GM12873 (cell line): ENCODE measurements at regions not wholly inside any gene's neighbourhood (a gene's known extent, or its start where the extent isn't known, plus 50 kb on each side); places are given as distances from the start of the nearest gene placed in this dataset.

ENCODE experiments used
- TF ChIP-seq, protein P1 (sequence below): IDR thresholded peaks from 2 replicates; pipeline ENCODE4 v1.5.1; 2012; ENCODE audit warnings: low read depth, mild to moderate bottlenecking, moderate library complexity, low read length, control low read depth; ENCODE audit not compliant: insufficient read depth; ENCODE audit errors: missing control alignments

DNA sequence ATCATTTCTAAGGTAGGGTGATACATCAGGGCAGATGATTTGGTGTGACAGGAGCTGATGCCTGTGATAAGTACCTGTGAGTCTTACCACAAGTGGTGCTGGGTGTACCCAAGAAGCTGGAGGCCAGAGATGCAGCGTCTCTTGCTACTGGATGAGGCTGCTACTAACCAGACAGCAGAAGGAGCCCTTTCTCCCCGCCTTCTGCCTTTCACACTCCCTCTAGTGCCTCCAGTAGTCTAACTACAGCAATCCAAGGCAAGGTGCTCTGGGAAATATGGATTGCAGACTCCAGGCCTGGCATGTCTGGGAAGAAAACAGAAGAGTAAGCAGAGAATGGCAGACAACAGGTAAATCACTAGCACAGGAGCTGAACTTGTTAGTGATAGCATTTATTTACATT, 470.8 kb downstream of the NKX6-1 start:
- TF ChIP-seq, protein P1, sequence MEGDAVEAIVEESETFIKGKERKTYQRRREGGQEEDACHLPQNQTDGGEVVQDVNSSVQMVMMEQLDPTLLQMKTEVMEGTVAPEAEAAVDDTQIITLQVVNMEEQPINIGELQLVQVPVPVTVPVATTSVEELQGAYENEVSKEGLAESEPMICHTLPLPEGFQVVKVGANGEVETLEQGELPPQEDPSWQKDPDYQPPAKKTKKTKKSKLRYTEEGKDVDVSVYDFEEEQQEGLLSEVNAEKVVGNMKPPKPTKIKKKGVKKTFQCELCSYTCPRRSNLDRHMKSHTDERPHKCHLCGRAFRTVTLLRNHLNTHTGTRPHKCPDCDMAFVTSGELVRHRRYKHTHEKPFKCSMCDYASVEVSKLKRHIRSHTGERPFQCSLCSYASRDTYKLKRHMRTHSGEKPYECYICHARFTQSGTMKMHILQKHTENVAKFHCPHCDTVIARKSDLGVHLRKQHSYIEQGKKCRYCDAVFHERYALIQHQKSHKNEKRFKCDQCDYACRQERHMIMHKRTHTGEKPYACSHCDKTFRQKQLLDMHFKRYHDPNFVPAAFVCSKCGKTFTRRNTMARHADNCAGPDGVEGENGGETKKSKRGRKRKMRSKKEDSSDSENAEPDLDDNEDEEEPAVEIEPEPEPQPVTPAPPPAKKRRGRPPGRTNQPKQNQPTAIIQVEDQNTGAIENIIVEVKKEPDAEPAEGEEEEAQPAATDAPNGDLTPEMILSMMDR = no peak

DNA sequence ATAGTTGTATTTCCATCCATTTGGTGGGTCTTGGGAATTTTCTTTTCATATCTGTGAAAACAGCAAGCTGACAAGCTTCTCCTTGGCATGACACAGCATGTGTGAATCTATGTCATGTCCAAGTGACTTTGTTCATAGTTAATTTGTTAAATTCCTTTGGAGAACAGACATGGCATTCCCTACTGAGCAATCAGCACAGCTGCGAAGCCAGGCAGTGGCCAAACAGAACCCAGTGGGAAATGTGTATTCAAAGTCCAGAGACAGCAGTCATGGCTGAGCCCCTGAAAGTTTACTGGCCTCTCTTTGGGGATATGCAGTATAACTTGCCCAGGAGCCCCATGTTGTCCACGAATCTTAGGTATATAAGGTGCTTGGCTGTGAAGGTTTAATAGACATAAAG, 474.7 kb downstream of the NKX6-1 start:
- TF ChIP-seq, protein P1 = no peak

DNA sequence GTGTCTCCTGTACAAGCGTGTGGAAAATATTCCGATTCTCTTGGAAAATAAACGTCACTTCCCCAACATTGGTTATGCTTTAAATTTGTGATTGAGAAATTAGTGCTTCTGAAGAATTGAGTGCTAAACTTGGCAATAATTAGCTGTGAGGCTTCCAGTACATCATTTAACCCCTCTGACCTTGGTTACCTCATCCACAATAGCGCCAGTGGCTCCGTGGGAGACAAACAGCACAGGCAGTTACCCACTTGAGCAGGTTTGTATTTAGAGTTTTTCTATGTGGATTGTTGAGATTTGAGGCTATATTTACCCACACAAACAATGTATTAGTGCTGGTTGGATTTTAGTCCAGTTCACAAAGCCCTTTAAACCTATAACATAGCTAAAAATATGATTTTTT, 476.5 kb downstream of the NKX6-1 start:
- TF ChIP-seq, protein P1 = no peak

DNA sequence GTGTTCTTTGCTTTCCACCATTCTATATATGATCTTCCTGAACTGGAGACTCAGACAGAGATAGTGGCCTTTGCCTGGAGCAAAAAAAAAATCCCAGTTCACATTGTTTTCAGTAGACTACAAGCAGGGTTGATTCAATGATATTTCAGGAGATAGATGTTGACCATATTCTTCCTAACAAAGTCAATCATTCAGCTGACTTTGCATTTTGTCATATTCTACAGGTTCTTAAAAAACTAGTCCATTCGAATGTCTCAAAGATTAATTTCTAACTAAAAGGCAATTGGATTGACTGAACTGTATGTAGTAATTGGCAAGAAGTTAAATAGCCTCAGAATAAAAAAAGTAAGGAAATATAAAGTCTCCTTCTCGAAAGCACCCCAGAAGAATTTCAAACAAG, 479.5 kb downstream of the NKX6-1 start:
- TF ChIP-seq, protein P1 = no peak

DNA sequence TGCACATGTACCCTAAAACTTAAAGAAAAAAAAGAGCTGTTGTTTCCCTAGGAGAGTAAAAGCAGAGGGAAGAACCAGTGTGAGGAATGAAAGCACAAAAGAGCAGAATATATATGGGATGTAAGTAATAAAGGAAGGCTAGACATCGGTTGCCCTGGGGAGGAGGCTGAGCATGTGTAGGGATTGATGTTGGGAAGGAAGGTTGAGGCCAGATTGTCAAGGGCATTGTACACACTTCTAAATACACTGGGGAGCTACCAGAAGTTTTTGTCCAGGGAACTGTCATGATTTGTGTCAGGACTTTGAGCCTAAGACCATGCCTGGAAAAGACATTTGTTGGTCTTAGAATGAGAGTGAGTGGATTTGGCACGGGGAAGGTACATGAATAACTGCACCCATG, 467.1 kb downstream of the GPAT3 start:
- TF ChIP-seq, protein P1 = no peak

DNA sequence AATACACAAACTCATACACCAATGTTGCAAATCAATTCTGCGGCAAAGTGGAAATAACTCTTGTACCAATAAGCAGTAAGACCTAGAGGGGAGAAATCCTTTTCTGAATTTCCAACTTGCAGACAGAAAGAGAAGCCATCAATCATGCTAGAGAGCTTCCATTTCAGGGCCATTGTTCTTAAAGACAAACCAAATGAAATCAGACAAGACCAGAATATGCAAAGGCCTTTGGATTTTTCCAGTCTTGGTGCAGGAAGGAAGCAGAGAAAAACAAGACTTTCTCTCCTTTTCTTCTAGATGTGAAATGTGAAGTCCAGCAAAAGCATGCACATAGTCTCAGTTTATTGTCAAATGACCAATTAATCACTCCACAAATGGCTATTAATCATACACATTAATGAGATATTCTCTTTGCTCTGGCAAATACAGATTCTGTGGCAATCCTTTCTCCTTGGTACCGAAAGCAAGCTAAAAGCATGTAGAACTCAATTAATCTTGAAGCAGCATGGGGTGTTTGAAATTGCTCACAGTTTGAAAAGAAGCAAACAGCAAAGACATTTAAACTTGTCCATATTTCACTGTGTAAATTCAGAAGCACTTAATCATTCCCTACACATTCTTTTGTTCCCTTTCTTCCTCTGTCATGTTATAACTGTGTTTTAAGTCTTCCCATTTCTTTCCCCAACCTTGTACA, 466.1 kb downstream of the GPAT3 start:
- TF ChIP-seq, protein P1 = no peak

DNA sequence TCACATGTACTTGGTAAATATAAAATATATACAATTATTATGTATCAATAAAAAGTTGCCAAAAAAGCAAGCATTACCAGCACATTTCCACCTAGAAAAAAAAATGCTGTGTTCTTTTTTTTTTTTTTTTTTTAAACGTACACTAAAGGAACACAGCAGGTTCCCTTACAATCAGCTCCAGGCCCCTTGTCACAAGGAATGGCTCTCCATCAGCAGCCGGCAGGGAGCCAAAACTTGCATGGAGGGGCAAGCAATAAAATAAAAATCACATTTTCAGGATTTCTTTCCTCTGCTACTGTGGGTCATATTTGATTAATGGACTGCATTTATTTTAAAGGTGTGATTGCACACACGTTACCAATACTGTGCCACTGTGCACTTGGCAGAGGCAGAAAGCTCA, 460.3 kb downstream of the GPAT3 start:
- TF ChIP-seq, protein P1 = no peak
